Cerebellar cortex (tissue), 1 donor: ENCODE measurements at regions not wholly inside any gene's neighbourhood (a gene's known extent, or its start where the extent isn't known, plus 50 kb on each side); places are given as distances from the start of the nearest gene placed in this dataset.

ENCODE experiments used
- DNase-seq: peaks from one replicate; pipeline ENCODE4 v3.0.0-alpha.2; 2015; ENCODE audit warnings: low spot score

DNA sequence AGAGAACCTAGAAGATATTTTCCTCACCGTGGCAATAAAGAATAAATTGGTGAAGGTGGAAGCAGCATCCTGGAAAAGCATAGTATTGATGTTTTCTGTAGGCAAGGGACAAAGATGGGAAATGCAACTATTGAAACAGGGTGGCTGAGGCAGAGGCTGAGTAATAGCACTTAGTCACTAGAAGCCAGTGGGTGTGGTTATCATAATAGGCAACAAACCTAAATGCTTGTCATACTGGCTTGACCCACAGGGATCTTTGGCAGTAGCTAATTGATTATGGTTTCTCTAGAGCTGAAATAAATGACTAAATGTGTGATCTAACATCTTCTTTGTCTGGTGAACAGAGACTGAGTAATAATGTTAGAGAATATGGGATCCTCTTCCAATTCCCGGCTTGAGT is 353.6 kb upstream of the RPS6KA3 start:
- DNase-seq: no peak

DNA sequence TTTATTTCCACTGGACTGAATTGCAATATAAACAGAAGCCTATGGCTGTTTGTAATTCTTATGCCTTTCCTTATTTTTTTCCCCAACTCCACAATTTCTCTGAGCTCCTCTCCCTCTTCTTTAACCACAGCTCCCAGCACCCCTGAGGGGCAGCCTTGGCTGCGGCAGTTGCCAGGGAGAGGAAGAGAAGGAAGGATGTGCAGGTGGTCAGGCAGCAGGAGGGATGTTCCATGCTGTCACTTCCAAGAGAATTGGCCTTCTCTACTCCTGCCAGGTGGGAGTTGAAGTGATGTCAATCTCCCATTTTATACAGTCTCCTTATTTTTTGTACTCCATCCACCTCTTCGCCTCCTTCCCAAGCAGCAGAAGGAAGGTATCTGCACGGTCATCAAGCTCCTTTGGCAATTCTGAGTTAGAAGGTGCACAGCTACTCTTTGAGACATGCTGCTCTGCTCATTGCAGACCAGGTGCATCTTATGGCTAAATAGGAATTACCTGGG is 343.3 kb upstream of the RPS6KA3 start:
- peak; percentile 94 for DNase-seq

DNA sequence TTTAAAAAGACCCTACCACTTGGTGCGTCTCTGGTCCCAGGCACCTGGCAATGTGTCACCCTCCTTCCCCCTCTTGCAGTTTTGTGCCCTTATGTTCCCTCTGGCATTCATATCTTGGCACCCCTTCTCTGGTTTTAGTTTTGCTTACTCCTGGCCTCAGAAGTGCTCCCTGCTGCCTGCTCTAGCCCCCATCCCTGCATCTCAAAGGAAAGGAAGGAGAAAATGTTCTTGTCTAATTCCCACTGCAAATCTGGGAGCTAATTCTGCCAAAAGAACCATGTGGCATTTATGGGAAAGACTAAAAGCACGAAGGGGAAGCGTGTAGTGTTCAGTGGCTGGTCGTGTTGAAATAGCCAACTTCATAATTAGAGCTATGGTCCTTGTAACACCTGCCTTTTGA is 340.1 kb upstream of the RPS6KA3 start:
- DNase-seq: peak; percentile 91

DNA sequence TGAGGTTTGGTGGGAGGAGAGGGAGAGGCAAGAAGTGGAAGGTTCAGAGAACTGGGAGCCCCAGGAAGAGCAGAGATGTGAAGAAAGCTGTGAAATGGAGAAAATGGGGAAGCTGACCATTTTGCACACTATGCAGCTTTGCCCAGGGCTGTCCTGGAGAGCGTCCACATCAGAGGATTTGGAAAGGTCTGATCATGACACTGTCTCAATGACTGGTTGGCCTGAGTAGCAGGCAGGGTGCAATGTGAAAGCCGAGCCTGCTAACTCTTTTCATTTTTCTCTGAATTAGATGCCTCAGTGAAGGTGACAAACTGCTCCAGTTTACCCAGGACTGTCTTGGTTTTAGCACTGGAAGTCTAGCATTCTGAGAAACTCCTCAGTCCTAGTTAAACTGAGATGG is 330.1 kb upstream of the RPS6KA3 start:
- DNase-seq: peak; percentile 56

- no peak for DNase-seq
These were observed 329.3 kb upstream of the RPS6KA3 start for GRCh38 chrX:20595928-20596575.

- DNase-seq: no peak
These were observed 328.3 kb upstream of the RPS6KA3 start for GRCh38 chrX:20594985-20595384.

DNA sequence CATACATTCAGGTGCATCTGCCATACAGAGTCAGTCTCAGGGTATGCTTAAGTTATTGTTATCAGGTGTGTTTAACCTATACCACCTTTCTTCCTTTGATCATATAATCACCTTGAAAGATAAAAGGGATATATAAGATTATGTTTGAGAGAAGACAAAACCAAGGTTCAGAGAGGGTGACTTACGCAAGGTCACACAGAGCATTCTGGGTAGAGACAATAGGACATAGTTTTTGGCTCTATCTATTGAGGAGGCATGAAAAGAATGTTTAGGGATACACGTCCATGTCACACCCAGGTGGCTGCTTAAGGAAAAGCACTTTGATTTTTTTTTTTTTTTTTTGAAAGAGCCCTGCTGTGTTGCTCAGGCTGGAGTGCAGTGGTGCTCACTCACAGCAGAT is 327.1 kb upstream of the RPS6KA3 start:
- DNase-seq: no peak

- DNase-seq: no peak
These were observed 326.7 kb upstream of the RPS6KA3 start for GRCh38 chrX:20593402-20593801.

- DNase-seq: no peak
These were observed 324.5 kb upstream of the RPS6KA3 start for GRCh38 chrX:20591246-20591645.

GRCh38 chrX:20585782-20586181 is 319.1 kb upstream of the RPS6KA3 start:
- no peak for DNase-seq

GRCh38 chrX:20571611-20572010 is 304.9 kb upstream of the RPS6KA3 start:
- DNase-seq: no peak

DNA sequence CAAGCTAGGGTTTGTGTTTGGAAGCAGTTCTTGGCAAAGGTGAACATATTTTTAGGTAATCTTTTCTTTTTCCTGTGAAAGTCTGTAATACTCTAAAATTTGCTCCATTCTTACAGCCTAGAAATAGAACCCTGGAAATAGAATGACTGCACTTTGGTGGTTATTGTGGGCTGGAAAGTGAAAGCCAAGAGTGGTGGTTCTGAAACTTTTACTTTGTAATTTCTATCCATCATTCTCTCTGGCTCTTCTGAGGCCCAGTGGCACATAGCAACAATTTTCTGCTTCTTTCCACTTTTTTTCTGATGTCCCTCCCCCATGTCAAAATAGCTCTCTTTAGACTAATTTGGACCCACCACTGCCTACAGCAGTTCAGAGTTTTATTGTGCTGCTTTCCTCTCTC is 300.4 kb upstream of the RPS6KA3 start:
- no peak for DNase-seq

- no peak for DNase-seq
These were observed 280.9 kb upstream of the RPS6KA3 start for GRCh38 chrX:20547611-20548051.

GRCh38 chrX:20545538-20545937 is 278.8 kb upstream of the RPS6KA3 start:
- no peak for DNase-seq

DNA sequence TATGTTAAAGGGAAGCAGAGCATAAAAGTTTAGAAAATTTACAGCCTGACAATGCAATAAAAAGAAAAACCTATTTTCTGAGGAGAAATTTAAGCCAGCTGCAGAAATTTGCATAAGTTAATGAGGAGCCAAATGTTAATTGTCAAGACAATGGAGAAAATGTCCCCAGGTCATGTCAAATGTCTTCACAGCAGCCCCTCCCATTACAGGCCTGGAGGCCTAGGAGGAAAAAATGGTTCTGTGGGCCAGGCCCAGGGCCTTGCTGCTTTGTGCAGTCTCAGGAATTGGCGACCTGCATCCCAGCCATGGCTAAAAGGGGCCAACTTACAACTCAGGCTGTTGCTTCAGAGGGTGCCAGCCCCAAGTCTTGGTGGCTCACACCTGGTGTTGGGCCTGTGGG is 275.4 kb upstream of the RPS6KA3 start:
- no peak for DNase-seq

DNA sequence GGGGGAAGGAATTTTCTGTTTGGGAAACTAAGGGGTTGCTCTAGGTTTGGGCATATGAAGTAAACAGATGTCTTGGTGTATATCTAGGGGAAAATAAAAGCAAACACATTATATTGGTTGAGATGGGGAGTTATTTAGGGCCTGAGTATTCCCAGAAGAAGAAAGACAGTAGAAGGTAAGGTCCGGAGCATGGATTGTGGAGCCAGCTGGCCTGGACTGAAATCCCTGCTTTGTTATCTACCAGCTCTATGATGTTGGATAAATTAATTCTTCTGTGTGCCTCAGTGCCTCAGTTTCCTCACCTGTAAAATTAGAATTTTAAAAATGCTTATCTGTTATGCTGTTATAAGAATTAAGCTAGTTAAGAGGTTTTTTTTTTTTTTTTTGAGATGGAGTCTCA is 272.3 kb upstream of the RPS6KA3 start:
- no peak for DNase-seq

DNA sequence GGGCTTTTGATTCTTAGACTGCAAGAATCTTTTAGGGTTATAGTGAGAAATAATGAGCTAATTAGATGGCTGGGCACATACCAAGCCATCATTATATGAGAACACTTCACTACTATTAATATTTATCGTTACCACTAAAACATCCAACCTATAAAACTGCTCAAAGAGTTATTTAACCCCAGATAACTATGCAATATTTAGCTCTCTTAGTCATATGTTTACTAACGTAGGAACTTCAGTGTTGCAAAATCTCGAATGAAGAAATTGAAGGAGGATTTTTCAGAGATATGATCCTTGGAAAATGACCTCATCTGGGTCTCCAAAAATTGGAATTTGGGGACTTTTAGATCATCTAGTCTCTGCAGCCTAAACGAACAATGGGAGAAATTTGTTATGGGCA is 265.0 kb upstream of the RPS6KA3 start:
- DNase-seq: no peak

DNA sequence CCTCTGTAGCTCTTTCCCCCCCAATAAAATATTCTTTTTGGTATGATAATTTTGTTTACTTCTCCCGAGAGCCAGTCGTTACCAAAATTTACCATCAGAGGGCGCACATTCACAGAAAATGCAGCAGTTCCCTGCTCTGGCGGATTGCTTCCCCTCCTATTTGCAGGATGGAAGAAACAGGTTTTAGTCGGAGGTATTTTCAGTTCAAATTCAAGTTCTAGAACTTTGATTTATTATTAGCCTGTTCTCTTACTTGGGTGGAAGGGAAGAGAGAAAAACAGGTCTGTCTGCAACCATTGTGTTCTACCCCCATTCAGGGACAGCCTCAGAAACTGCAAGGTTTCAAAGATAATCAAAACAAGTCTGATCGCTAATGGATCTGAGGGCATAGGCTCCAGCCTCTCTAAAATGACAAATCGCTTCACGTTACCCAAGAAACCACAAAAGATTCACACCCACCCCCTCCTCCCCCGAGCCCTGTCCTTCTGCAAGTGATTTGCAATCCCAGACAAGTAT is 263.8 kb upstream of the RPS6KA3 start:
- DNase-seq: peak; percentile 79

- peak; percentile 51 for DNase-seq
These were observed 263.0 kb upstream of the RPS6KA3 start for GRCh38 chrX:20529711-20530110.

DNA sequence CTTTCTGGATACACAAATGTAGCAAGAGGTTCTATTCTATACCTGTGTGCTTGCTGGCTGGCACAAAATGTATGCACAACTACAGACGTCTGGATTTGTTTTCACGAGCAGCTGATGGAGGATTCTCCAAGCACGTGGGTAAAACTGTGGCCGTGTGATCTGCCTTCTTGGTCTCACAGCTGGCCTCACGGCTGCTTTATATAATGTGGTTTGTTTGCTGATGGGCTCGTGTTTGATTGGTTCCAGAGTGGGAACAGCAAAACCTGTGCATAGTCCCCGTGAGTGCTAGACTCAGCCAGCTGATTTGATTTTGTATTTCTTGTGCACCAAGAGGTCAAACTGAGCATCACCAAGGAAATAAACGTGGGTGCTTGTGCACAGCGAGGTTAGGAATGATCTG is 262.6 kb upstream of the RPS6KA3 start:
- DNase-seq: peak; percentile 48

DNA sequence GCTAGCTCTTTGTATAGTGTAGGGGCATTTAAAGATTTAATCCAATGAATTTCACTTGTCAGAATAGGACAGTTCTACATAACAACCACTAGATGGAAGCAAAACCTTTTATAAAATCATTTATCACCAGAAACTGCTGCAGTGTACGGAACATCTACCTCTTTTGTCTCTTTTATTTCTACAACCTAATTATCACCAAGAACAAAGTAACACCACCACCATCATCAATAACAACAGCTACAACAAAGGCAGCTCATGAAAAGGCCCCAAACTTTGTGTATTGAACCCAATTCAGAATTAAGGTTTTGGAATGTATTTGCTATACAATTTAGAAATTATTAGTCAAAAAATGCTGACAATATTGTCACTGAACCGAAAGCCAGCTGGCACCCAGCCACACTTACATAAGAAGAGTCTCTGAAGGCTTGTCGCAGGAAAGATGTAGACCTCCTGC is 260.9 kb upstream of the RPS6KA3 start:
- peak; percentile 76 for DNase-seq

DNA sequence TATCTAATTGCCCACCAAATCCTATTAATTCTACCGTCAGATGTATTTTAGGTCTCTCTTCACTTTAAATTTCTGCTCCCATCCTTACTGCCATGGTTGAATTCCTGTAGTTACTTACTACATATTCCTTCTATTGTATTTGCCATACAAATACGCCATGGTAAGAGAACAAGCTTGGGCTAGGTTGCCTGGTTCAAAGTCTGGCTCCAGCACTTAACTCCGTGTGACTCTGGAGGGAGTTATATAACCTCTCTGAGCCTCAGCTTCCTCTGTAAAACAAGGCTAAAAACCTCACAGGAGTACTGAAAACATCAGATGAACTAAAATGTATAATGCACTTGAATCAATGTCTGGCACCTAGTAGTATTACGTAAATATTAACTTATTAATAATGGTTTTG is 260.3 kb upstream of the RPS6KA3 start:
- no peak for DNase-seq

DNA sequence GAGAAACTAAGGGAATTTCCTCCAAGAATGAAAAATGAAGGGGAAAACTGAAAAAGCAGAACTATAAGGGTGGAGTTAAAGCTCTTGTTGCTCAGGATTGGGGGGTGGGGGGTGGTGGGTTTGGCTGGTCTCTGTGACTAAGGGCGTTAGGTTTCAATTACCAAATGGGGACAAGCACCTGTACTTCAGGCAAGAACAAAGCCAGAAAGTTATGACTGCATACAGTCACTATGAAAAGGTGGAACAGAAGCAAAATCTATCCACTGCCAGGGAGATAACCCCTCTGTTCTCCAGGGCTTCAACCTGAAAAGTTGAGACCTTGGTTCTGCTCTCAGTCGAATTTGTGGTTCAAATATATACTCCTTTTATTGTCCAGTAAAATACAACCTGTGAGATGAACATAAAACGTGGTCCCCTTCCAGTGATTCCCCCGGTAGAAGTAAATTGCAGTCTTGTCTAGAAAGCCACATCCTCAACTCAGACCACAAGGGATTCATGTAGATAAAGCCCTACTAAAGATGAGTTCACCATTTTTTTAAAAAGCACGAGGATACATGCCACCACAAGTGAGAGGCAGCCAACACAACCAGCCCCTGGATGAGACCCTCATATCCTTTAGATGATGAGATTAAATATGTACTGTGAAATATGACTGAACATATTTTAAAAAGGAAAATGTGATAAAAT is 257.1 kb upstream of the RPS6KA3 start:
- DNase-seq: no peak
